Hepatocyte (in vitro differentiated cells): ENCODE measurements at regions not wholly inside any gene's neighbourhood (a gene's known extent, or its start where the extent isn't known, plus 50 kb on each side); places are given as distances from the start of the nearest gene placed in this dataset.

ENCODE experiments used
- DNase-seq: peaks from one replicate; pipeline ENCODE4 v3.0.0-alpha.2; 2016; ENCODE audit warnings: low spot score
- H2AFZ ChIP-seq: fragments of 200-600 bp; sonication (generic); 2 replicates; pipeline ENCODE4 v1.6.0; 2016; ENCODE audit warnings: antibody characterized with exemption, mild to moderate bottlenecking
- H3K27ac ChIP-seq: fragments of 200-600 bp; sonication (generic); 2 replicates; pipeline ENCODE4 v1.5.1; 2016; ENCODE audit warnings: mild to moderate bottlenecking
- H3K27me3 ChIP-seq: fragments of 200-600 bp; sonication (generic); 2 replicates; pipeline ENCODE4 v1.6.1; 2016
- H3K36me3 ChIP-seq: fragments of 200-600 bp; sonication (generic); replicated peaks from 2 replicates; pipeline ENCODE4 v1.5.1; 2016; ENCODE audit warnings: low read depth; ENCODE audit not compliant: insufficient read depth
- H3K4me1 ChIP-seq: fragments of 200-600 bp; sonication (generic); 2 replicates; pipeline ENCODE4 v1.5.1; 2016; ENCODE audit warnings: mild to moderate bottlenecking, moderate library complexity; ENCODE audit not compliant: insufficient read depth
- H3K4me2 ChIP-seq: fragments of 200-600 bp; sonication (generic); 2 replicates; pipeline ENCODE4 v1.6.0; 2016
- H3K4me3 ChIP-seq: fragments of 200-600 bp; sonication (generic); 2 replicates; pipeline ENCODE4 v1.5.1; 2016; ENCODE audit warnings: mild to moderate bottlenecking
- H3K79me2 ChIP-seq: fragments of 200-600 bp; sonication (generic); 2 replicates; pipeline ENCODE4 v1.6.0; 2017; ENCODE audit warnings: mild to moderate bottlenecking
- H3K9me2 ChIP-seq: fragments of 200-600 bp; sonication (generic); replicated peaks from 2 replicates; pipeline ENCODE4 v1.6.0; 2017; ENCODE audit warnings: mild to moderate bottlenecking; ENCODE audit not compliant: insufficient read depth
- H3K9me3 ChIP-seq: fragments of 200-600 bp; sonication (generic); 2 replicates; pipeline ENCODE4 v1.5.1; 2016; ENCODE audit warnings: low read depth, mild to moderate bottlenecking
- H4K20me1 ChIP-seq: fragments of 200-600 bp; sonication (generic); 2 replicates; pipeline ENCODE4 v1.6.0; 2016; ENCODE audit warnings: mild to moderate bottlenecking; ENCODE audit not compliant: insufficient read depth, poor library complexity, severe bottlenecking
- EZH2 ChIP-seq: fragments of 200-600 bp; sonication (generic); IDR thresholded peaks from 2 replicates; pipeline ENCODE4 v1.6.1; 2016; ENCODE audit warnings: antibody characterized with exemption, mild to moderate bottlenecking, borderline replicate concordance
- EZH2phosphoT487 ChIP-seq: fragments of 200-600 bp; sonication (generic); IDR thresholded peaks from one replicate; pipeline ENCODE4 v1.6.1; 2018; ENCODE audit warnings: antibody characterized with exemption, mild to moderate bottlenecking, low read depth, moderate library complexity; ENCODE audit not compliant: unreplicated experiment, severe bottlenecking
- WGBS: methylation state at CpG from one replicate; pipeline ENCODE4 v1.1.6; 2016; ENCODE audit warnings: low lambda C conversion rate; ENCODE audit errors: missing lambda C conversion rate; 5-methylcytosine and 5-hydroxymethylcytosine counted together
- TF ChIP-seq, protein P1 (sequence below): fragments of 200-600 bp; sonication (generic); IDR thresholded peaks from 2 replicates; pipeline ENCODE4 v1.5.1; 2016; ENCODE audit warnings: antibody characterized with exemption, mild to moderate bottlenecking; ENCODE audit not compliant: poor library complexity

- Histone ChIP-seq H3K9me3 (no peaks in the 10 kb centered on the region), H3K27ac (no peak overlapping the region), H4K20me1 (no peaks in the 10 kb centered on the region), H3K4me1 (no peaks in the 10 kb centered on the region), H3K79me2 (no peaks in the 10 kb centered on the region), H3K4me3 (no peak overlapping the region), H3K9me2 (no peaks in the 10 kb centered on the region), H3K4me2 (no peak overlapping the region), H2AFZ (no peak overlapping the region), H3K27me3 (no peaks in the 10 kb centered on the region), H3K36me3 (no peaks in the 10 kb centered on the region)
- TF ChIP-seq EZH2phosphoT487 (no peak), EZH2 (no peak)
- TF ChIP-seq, protein P1, sequence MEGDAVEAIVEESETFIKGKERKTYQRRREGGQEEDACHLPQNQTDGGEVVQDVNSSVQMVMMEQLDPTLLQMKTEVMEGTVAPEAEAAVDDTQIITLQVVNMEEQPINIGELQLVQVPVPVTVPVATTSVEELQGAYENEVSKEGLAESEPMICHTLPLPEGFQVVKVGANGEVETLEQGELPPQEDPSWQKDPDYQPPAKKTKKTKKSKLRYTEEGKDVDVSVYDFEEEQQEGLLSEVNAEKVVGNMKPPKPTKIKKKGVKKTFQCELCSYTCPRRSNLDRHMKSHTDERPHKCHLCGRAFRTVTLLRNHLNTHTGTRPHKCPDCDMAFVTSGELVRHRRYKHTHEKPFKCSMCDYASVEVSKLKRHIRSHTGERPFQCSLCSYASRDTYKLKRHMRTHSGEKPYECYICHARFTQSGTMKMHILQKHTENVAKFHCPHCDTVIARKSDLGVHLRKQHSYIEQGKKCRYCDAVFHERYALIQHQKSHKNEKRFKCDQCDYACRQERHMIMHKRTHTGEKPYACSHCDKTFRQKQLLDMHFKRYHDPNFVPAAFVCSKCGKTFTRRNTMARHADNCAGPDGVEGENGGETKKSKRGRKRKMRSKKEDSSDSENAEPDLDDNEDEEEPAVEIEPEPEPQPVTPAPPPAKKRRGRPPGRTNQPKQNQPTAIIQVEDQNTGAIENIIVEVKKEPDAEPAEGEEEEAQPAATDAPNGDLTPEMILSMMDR = no peak
- no peak for DNase-seq
- 93% methylated on average over 3 of the region's 3 CpGs for WGBS
Measured at GRCh38 chr18:61694236-61694635, 198.6 kb downstream of the RNF152 start.

GRCh38 chr18:61690418-61691138 lies 202.2 kb downstream of the RNF152 start:
- Histone ChIP-seq H3K27me3 (no peaks in the 10 kb centered on the region), H4K20me1 (no peaks in the 10 kb centered on the region), H3K4me1 (no peaks in the 10 kb centered on the region), H3K27ac (no peak overlapping the region), H3K9me2 (no peaks in the 10 kb centered on the region), H3K4me2 (no peak overlapping the region), H3K79me2 (no peaks in the 10 kb centered on the region), H2AFZ (no peak overlapping the region), H3K36me3 (no peaks in the 10 kb centered on the region), H3K4me3 (no peak overlapping the region), H3K9me3 (no peaks in the 10 kb centered on the region)
- no peak for DNase-seq
- WGBS = 92% methylated on average over 5 of the region's 5 CpGs
- TF ChIP-seq EZH2 = no peak
- TF ChIP-seq, protein P1 = no peak
- no peak for TF ChIP-seq EZH2phosphoT487

- TF ChIP-seq, protein P1 = no peak
- TF ChIP-seq EZH2 (no peak), EZH2phosphoT487 (no peak)
- Histone ChIP-seq H3K9me3 (no peaks in the 10 kb centered on the region), H4K20me1 (no peaks in the 10 kb centered on the region), H3K4me1 (no peaks in the 10 kb centered on the region), H3K4me3 (no peak overlapping the region), H3K79me2 (no peaks in the 10 kb centered on the region), H2AFZ (no peak overlapping the region), H3K9me2 (no peaks in the 10 kb centered on the region), H3K36me3 (no peaks in the 10 kb centered on the region), H3K4me2 (no peak overlapping the region), H3K27me3 (no peaks in the 10 kb centered on the region), H3K27ac (no peak overlapping the region)
- no peak for DNase-seq
- 64% methylated on average over 8 of the region's 8 CpGs for WGBS
Measured at GRCh38 chr18:61687317-61687716, 205.5 kb downstream of the RNF152 start.

GRCh38 chr18:61683856-61684255 lies 209.0 kb downstream of the RNF152 start:
- DNase-seq = no peak
- Histone ChIP-seq H3K9me3 (peaks cover 9% of the 10 kb centered on the region), H2AFZ (no peak overlapping the region), H3K79me2 (no peaks in the 10 kb centered on the region), H3K9me2 (no peaks in the 10 kb centered on the region), H3K4me3 (no peak overlapping the region), H3K36me3 (no peaks in the 10 kb centered on the region), H3K4me2 (no peak overlapping the region), H3K27me3 (no peaks in the 10 kb centered on the region), H4K20me1 (no peaks in the 10 kb centered on the region), H3K27ac (no peak overlapping the region), H3K4me1 (no peaks in the 10 kb centered on the region)
- WGBS = 60% methylated on average over 2 of the region's 2 CpGs
- TF ChIP-seq, protein P1 = no peak
- TF ChIP-seq EZH2phosphoT487 (no peak), EZH2 (no peak)
